Caco-2 (cell line): ENCODE measurements at regions not wholly inside any gene's neighbourhood (a gene's known extent, or its start where the extent isn't known, plus 50 kb on each side); places are given as distances from the start of the nearest gene placed in this dataset.

Experiments used
- BruUV-seq: library from RNA; stranded (reverse); fragments of 400-500 nt; replicated peaks from 2 replicates; lab custom pipeline; 2021; lab: Mats Ljungman, UMichigan
- CTCF ChIA-PET: fragments of 300-600 bp; sonication (Branson Sonifier 250); formaldehyde crosslinking; loops from one replicate; lab custom pipeline; 2022; ENCODE audit warnings: antibody characterized with exemption; lab: Charles Lee
- POLR2A ChIA-PET: fragments of 300-600 bp; sonication (Branson Sonifier 250); formaldehyde crosslinking; loops from one replicate; lab custom pipeline; 2022; ENCODE audit warnings: antibody characterized with exemption; lab: Charles Lee
- DNase-seq, 2 experiments: peaks; one replicate each; pipeline versions ENCODE4 v3.0.0 to v3.0.0-alpha.2; 2020 to 2022
- H3K27me3 ChIP-seq: replicated peaks from 2 replicates; pipeline ENCODE4 v1.6.0; 2011; ENCODE audit warnings: low read length; ENCODE audit not compliant: control insufficient read depth, insufficient read depth
- H3K36me3 ChIP-seq: 2 replicates; pipeline ENCODE4 v1.5.1; 2011; ENCODE audit warnings: low read length; ENCODE audit not compliant: control insufficient read depth, insufficient read depth
- H3K4me1 ChIP-seq: fragments of 250-450 bp; sonication (Bioruptor Pico); 2 replicates; pipeline ENCODE4 v1.5.1; 2020; ENCODE audit warnings: mild to moderate bottlenecking
- H3K4me3 ChIP-seq: 2 replicates; pipeline ENCODE4 v1.5.1; 2011; ENCODE audit warnings: low read depth, mild to moderate bottlenecking, control low read depth, low read length
- H3K9me3 ChIP-seq: fragments of 250-450 bp; sonication (Bioruptor Pico); 2 replicates; pipeline ENCODE4 v1.5.1; 2020; ENCODE audit warnings: mild to moderate bottlenecking, moderate library complexity
- H3K27ac Mint-ChIP-seq: one replicate; pipeline ENCODE4 v1.8.0; 2022; ENCODE audit warnings: mixed read lengths; ENCODE audit not compliant: unreplicated experiment
- H3K27me3 Mint-ChIP-seq: one replicate; pipeline ENCODE4 v1.8.0; 2022; ENCODE audit warnings: mixed read lengths; ENCODE audit not compliant: insufficient read depth, unreplicated experiment
- H3K36me3 Mint-ChIP-seq: one replicate; pipeline ENCODE4 v1.8.0; 2022; ENCODE audit warnings: mild to moderate bottlenecking, mixed read lengths; ENCODE audit not compliant: insufficient read depth, unreplicated experiment
- H3K4me1 Mint-ChIP-seq: one replicate; pipeline ENCODE4 v1.8.0; 2022; ENCODE audit warnings: low read depth, mixed read lengths; ENCODE audit not compliant: unreplicated experiment
- H3K4me3 Mint-ChIP-seq: one replicate; pipeline ENCODE4 v1.8.0; 2022; ENCODE audit warnings: mild to moderate bottlenecking, moderate library complexity, mixed read lengths; ENCODE audit not compliant: unreplicated experiment
- H3K9me3 Mint-ChIP-seq: one replicate; pipeline ENCODE4 v1.8.0; 2022; ENCODE audit warnings: mixed read lengths; ENCODE audit not compliant: unreplicated experiment
- intact Hi-C: fragments of 100-400 bp; cut with micrococcal nuclease; formaldehyde crosslinking; loops from one replicate; pipeline ENCODE4 v1.10.0; 2022; ENCODE audit not compliant: unreplicated experiment
- TF ChIP-seq, protein P1 (sequence below), 2 experiments: fragments of 200-600 bp in 1 of 2; IDR thresholded peaks; 1 replicate in 1 of 2; 2 replicates in 1 of 2; pipeline versions ENCODE4 v1.5.1 to v1.8.0; 2011 to 2022; ENCODE audit warnings: antibody characterized with exemption in 1 of 2, control low read depth in 1 of 2, inconsistent platforms in 1 of 2, low read depth in 1 of 2, low read length in 1 of 2, mild to moderate bottlenecking in 1 of 2, moderate library complexity in 1 of 2; ENCODE audit not compliant: insufficient read depth in 1 of 2, severe bottlenecking in 1 of 2, unreplicated experiment in 1 of 2

DNA sequence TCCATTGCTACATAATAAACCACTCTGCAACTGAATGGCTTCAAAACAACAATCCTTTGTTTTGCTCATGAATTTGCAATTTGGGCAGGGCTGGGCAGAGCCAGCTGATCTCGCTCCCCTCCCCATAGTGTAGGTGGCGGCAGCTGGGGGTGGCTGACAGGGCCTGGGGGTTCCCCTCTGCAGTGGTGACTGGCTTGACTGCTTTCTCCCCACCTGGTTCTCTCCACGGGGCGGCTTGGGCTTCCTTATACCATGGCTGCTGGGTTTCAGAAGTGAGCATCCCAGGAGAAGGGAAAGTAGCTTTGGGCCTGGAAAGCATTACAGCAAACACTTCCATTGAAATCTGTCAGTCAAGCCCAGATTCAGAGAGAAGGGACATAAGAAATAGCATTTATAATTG lies 129.7 kb upstream of the ZBTB40 start:
- H3K27ac Mint-ChIP-seq: no peak overlapping the region
- Histone ChIP-seq H3K4me3 (no peak overlapping the region), H3K27me3 (no peaks in the 10 kb centered on the region), H3K4me1 (no peaks in the 10 kb centered on the region), H3K9me3 (no peaks in the 10 kb centered on the region), H3K36me3 (no peaks in the 10 kb centered on the region)
- BruUV-seq: no TSS peak
- no peaks in the 10 kb centered on the region for H3K27me3 Mint-ChIP-seq
- no peak overlapping the region for H3K4me3 Mint-ChIP-seq
- DNase-seq: no peak
- no peaks in the 10 kb centered on the region for H3K36me3 Mint-ChIP-seq
- H3K4me1 Mint-ChIP-seq: no peaks in the 10 kb centered on the region
- ChIA-PET POLR2A (no interaction called here), CTCF (no interaction called here)
- no peaks in the 10 kb centered on the region for H3K9me3 Mint-ChIP-seq
- TF ChIP-seq, protein P1, sequence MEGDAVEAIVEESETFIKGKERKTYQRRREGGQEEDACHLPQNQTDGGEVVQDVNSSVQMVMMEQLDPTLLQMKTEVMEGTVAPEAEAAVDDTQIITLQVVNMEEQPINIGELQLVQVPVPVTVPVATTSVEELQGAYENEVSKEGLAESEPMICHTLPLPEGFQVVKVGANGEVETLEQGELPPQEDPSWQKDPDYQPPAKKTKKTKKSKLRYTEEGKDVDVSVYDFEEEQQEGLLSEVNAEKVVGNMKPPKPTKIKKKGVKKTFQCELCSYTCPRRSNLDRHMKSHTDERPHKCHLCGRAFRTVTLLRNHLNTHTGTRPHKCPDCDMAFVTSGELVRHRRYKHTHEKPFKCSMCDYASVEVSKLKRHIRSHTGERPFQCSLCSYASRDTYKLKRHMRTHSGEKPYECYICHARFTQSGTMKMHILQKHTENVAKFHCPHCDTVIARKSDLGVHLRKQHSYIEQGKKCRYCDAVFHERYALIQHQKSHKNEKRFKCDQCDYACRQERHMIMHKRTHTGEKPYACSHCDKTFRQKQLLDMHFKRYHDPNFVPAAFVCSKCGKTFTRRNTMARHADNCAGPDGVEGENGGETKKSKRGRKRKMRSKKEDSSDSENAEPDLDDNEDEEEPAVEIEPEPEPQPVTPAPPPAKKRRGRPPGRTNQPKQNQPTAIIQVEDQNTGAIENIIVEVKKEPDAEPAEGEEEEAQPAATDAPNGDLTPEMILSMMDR (IDR thresholded peaks at IDR 0.05; ENCODE audit: insufficient read depth in 1 of 2, low read depth in 1 of 2, low read length in 1 of 2, severe bottlenecking in 1 of 2, unreplicated experiment in 1 of 2): no peak
- intact Hi-C loops: no loop called here

DNA sequence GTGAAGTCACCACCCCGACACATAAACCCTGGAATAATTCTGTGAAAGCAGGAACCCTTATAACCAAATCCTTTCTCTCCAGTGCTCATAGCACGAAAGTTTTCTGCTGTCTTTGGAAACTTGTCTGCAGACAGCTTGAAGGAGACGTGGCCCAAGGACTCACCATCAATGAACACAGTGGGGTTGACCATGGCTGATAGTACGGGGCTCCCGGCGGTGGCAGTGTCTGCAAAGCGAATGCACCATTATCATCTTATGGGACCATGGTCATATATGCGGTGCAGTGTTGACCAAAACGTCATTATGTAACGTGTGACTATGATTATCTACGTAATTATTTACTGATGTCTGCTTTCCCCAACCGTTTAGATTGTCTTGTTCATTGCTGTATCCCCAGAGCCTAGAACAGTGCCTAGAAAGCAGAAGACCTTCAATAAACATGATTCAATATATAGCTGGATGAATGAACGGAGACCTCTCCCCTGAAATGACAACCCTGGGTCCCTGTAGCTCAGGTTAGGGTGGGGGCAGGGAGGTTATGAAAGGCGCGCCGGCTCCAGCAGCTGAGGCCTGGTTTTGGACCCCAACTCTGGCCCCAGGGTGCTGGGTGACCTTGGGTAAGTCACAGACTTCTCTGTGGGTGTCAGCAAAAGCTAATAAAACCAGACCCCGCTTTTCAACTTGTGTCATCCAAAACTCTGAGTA lies 128.4 kb upstream of the ZBTB40 start:
- Histone ChIP-seq H3K4me3 (no peak overlapping the region), H3K4me1 (no peaks in the 10 kb centered on the region), H3K27me3 (no peaks in the 10 kb centered on the region), H3K9me3 (no peaks in the 10 kb centered on the region), H3K36me3 (no peaks in the 10 kb centered on the region)
- no TSS peak for BruUV-seq
- POLR2A ChIA-PET: no interaction called here
- DNase-seq: no peak
- Mint-ChIP-seq H3K36me3 (no peaks in the 10 kb centered on the region), H3K27me3 (no peaks in the 10 kb centered on the region), H3K27ac (no peak overlapping the region), H3K4me3 (no peak overlapping the region), H3K4me1 (no peaks in the 10 kb centered on the region), H3K9me3 (no peaks in the 10 kb centered on the region)
- CTCF ChIA-PET: no interaction called here
- TF ChIP-seq, protein P1 (IDR thresholded peaks at IDR 0.05; ENCODE audit: insufficient read depth in 1 of 2, low read depth in 1 of 2, low read length in 1 of 2, severe bottlenecking in 1 of 2, unreplicated experiment in 1 of 2): no peak
- intact Hi-C loops: no loop called here

DNA sequence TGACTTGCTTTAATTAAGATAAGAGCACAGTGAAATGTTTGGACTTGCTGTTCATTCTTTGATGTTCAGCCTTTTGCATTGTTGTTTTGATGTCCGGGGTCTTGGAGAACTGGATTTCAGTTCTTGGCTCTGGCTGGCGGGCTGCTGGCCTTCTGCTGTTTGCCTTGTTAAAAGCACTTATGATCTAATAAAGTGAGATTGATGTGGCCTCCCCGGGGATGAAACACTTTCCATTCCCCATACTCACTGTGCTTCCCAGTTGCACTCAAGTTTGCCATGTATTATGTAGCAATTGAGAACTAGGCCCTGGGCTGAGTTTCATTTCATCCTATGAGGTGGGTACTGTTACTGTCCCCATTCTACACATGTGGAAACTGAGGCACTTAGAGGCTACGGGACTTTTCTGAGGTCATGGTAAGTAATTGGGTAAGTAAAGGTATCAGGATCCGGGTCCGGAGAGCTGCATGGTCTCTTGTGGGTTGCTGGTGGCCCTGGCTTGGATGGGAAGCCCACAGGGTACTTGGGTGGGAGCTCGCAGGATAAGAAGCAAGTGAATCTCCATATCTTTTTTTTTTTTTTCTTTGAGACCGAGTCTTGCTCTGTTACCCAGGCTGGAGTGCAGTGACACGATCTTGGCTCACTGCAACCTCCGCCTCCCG lies 127.7 kb upstream of the ZBTB40 start:
- Mint-ChIP-seq H3K4me1 (no peaks in the 10 kb centered on the region), H3K27me3 (no peaks in the 10 kb centered on the region), H3K9me3 (no peaks in the 10 kb centered on the region), H3K36me3 (no peaks in the 10 kb centered on the region), H3K27ac (no peak overlapping the region), H3K4me3 (no peak overlapping the region)
- no peak for DNase-seq
- intact Hi-C loops: no loop called here
- Histone ChIP-seq H3K27me3 (no peaks in the 10 kb centered on the region), H3K4me3 (no peak overlapping the region), H3K4me1 (no peaks in the 10 kb centered on the region), H3K36me3 (no peaks in the 10 kb centered on the region), H3K9me3 (no peaks in the 10 kb centered on the region)
- ChIA-PET POLR2A (no interaction called here), CTCF (no interaction called here)
- BruUV-seq: no TSS peak
- TF ChIP-seq, protein P1 (IDR thresholded peaks at IDR 0.05; ENCODE audit: insufficient read depth in 1 of 2, low read depth in 1 of 2, low read length in 1 of 2, severe bottlenecking in 1 of 2, unreplicated experiment in 1 of 2): no peak
